Ectodermal cell (in vitro differentiated cells): ENCODE measurements at regions not wholly inside any gene's neighbourhood (a gene's known extent, or its start where the extent isn't known, plus 50 kb on each side); places are given as distances from the start of the nearest gene placed in this dataset.

ENCODE experiments used
- H3K27ac ChIP-seq: 2 replicates; pipeline ENCODE4 v1.7.0; 2013; ENCODE audit warnings: mild to moderate bottlenecking, low read depth, low read length; ENCODE audit not compliant: insufficient read depth, poor library complexity, severe bottlenecking
- H3K27me3 ChIP-seq: 2 replicates; pipeline ENCODE4 v1.7.0; 2013; ENCODE audit warnings: mild to moderate bottlenecking, low read length; ENCODE audit not compliant: insufficient read depth, control insufficient read depth, poor library complexity, severe bottlenecking
- H3K36me3 ChIP-seq: one replicate; pipeline ENCODE4 v1.7.0; 2013; ENCODE audit warnings: low read length; ENCODE audit not compliant: control insufficient read depth, insufficient read depth
- H3K4me1 ChIP-seq: one replicate; pipeline ENCODE4 v1.7.0; 2013; ENCODE audit warnings: low read length; ENCODE audit not compliant: control insufficient read depth, insufficient read depth
- H3K4me3 ChIP-seq: 2 replicates; pipeline ENCODE4 v1.7.0; 2013; ENCODE audit warnings: low read depth, low read length, control low read depth; ENCODE audit not compliant: insufficient read depth
- H3K9me3 ChIP-seq: 2 replicates; pipeline ENCODE4 v1.7.0; 2013; ENCODE audit warnings: mild to moderate bottlenecking, low read length, moderate library complexity; ENCODE audit not compliant: control insufficient read depth
- WGBS, 2 experiments: methylation state at CpG; one replicate each; pipeline ENCODE4 v1.1.7; 2013; ENCODE audit warnings: missing lambda C conversion rate in 2 of 2; 5-methylcytosine and 5-hydroxymethylcytosine counted together

DNA sequence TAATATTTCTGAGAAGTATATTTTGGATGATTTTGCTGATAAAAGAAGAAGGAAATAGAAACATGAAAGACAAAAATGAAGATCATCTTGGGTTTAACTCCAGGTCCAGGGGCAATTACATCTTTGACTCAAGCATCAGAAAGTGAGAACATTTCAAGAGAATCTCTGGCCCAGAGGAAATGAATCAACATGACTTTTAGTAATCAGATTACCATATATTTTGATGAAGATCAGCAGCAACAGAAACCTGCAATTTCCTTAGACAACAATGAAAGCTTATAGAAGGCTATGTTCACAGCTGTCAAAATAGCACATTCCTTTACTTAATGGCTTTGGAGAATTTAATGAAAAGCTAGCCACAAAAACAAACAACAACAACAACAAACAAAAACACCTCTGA, 638.1 kb downstream of the EFNA5 start:
- H3K4me3 ChIP-seq: no peak overlapping the region
- no peaks in the 10 kb centered on the region for H3K4me1 ChIP-seq
- no peaks in the 10 kb centered on the region for H3K36me3 ChIP-seq
- H3K27ac ChIP-seq: no peak overlapping the region
- no peaks in the 10 kb centered on the region for H3K9me3 ChIP-seq
- no peaks in the 10 kb centered on the region for H3K27me3 ChIP-seq

DNA sequence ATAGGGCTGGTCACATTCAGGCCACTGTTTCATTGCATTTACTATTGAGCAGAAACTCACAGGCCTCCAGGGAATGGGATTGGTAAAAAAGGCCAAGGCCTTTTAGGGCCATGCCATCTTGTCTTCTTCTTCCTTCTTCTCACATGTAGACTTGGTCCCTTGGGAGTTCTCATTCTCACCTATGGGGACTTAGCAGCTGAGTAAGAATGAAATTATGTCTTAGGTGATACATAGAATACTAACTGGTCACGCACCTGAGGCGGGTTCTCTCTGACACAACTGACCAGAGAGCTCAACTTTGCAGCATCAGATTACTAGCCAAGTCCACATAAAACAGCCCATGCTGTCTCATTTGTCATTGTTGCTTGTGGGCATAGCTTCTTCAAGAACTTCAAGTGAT, 641.8 kb downstream of the EFNA5 start:
- no peaks in the 10 kb centered on the region for H3K36me3 ChIP-seq
- H3K27ac ChIP-seq: no peak overlapping the region
- H3K9me3 ChIP-seq: no peaks in the 10 kb centered on the region
- 97 to 98% methylated on average over 2 of the region's 2 CpGs for WGBS, 2 experiments
- H3K27me3 ChIP-seq: no peaks in the 10 kb centered on the region
- H3K4me1 ChIP-seq: no peaks in the 10 kb centered on the region
- no peak overlapping the region for H3K4me3 ChIP-seq

DNA sequence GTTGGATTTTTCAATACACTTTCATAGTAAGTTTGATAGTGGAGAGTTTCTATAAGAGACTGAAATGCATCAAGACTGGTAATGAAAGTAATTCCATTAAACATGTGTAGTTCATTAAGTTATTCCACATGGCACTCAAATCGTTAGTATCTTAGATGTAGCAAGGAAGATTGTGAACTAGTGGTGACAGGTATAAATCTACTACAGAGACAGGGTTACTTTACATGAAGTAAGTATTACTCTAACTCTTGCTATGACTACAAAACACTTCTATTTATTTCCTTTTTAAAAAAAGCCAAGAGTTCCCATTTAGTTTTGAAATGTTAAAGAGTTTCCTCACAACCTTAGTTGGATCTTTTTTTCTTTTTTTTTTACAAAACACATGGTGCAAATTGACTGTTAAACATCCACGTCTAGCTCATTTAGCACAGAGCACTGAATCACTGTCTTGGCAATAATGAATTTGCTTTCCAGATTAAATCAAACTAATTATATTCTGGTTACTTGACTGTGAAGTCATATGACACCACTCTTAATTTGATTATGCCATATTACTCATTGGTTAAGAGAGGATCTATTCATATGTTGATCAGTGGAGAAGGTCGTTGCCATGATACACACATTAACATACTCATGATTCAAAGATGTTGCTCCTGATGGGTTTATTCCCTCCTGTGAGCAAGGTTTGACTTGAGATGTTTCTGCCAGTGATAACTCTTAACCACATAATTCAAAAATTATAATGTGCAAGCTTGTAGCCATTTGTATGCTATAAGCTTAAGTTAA, 644.8 kb downstream of the EFNA5 start:
- Histone ChIP-seq H3K36me3 (no peaks in the 10 kb centered on the region), H3K27me3 (no peaks in the 10 kb centered on the region), H3K4me3 (no peak overlapping the region), H3K4me1 (no peaks in the 10 kb centered on the region), H3K9me3 (no peaks in the 10 kb centered on the region), H3K27ac (no peak overlapping the region)
- WGBS, 2 experiments: 24 to 40% methylated on average over 1 to 2 of the region's 3 CpGs

DNA sequence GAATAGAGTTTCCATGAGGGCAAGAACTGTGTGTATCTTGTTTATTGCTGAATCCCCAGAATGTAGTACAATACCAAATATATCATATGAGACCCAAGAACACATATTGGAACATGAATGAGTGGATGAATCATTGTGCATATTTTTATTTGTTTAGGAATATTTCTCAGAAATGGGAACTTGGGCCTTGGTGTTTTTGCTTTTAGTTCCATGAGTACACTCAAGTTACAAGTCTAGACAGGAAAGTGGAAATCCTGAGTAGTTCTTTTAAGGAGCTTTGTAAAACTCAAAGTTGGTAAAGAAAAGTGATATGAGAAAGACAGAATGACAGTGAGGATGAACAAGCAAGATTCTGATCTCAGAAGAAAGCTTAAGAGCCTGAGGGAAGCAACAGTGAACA, 647.0 kb downstream of the EFNA5 start:
- Histone ChIP-seq H3K4me1 (no peaks in the 10 kb centered on the region), H3K4me3 (no peak overlapping the region), H3K36me3 (no peaks in the 10 kb centered on the region), H3K27ac (no peak overlapping the region), H3K9me3 (no peaks in the 10 kb centered on the region), H3K27me3 (no peaks in the 10 kb centered on the region)

DNA sequence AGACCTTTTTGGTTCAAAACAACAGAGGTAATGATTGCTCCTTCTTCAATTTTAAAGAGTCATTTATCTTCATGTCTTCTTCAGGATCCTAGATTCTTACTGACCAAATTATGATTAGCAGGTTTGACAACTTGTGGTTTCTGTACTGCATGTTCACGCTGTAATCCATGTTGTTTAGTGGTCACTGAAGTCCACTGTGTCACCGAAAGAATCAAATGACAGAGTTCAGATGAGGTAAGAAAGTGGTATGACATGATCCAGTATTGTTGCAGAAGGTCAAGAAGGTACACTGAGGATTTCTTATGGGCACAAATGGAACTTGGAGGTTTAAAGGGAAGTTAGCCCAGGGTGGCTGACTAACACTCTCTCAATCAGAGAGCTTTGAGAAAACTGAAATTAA, 649.2 kb downstream of the EFNA5 start:
- Histone ChIP-seq H3K36me3 (no peaks in the 10 kb centered on the region), H3K27ac (no peak overlapping the region), H3K27me3 (no peaks in the 10 kb centered on the region), H3K9me3 (no peaks in the 10 kb centered on the region), H3K4me1 (no peaks in the 10 kb centered on the region), H3K4me3 (no peak overlapping the region)
- WGBS, 2 experiments: 96 to 97% methylated on average over 2 of the region's 2 CpGs

DNA sequence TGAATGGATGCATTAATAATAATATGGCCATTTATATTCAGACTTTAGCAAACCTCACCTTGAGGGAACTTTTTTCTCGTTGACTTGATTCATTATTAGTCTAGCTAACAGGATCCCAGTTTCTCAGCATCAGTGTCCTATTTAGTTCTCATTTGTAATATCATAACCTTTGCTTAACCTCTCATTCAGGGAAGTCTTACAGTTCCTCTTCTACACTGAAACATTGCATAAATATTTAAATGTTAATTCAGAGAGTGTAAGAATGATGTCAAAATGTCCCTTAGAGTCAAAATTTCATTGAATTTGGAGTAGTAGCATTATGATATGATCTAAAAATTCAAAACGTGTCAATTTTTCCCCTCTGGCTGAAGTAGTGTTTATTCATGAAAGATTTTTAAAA, 650.1 kb downstream of the EFNA5 start:
- H3K27ac ChIP-seq: no peak overlapping the region
- no peaks in the 10 kb centered on the region for H3K9me3 ChIP-seq
- no peaks in the 10 kb centered on the region for H3K36me3 ChIP-seq
- H3K4me1 ChIP-seq: no peaks in the 10 kb centered on the region
- H3K4me3 ChIP-seq: no peak overlapping the region
- 96% methylated on average over 2 of the region's 2 CpGs for WGBS, 2 experiments
- no peaks in the 10 kb centered on the region for H3K27me3 ChIP-seq

DNA sequence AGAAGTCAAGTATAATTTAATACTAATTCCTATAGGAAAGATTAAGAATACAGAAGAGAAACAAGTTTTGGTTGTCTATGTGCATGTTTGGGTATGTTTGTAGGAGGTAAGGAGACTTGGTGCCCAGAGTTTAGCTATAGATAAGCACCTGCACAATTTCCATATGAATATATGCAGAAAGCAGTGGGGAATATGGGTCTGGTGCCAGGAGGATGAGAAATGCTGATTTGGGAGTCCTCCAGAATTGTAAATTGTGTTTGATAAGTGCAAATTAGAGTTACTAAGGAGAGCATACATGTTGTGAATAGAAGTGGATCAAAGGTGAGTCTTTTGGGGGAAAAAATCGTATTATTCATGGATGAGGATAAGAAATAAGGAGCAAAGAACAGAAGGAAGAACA, 653.1 kb downstream of the EFNA5 start:
- Histone ChIP-seq H3K27ac (no peak overlapping the region), H3K4me1 (no peaks in the 10 kb centered on the region), H3K27me3 (no peaks in the 10 kb centered on the region), H3K9me3 (no peaks in the 10 kb centered on the region), H3K36me3 (no peaks in the 10 kb centered on the region), H3K4me3 (no peak overlapping the region)
- WGBS, 2 experiments: 78 to 86% methylated on average over 1 of the region's 1 CpG

DNA sequence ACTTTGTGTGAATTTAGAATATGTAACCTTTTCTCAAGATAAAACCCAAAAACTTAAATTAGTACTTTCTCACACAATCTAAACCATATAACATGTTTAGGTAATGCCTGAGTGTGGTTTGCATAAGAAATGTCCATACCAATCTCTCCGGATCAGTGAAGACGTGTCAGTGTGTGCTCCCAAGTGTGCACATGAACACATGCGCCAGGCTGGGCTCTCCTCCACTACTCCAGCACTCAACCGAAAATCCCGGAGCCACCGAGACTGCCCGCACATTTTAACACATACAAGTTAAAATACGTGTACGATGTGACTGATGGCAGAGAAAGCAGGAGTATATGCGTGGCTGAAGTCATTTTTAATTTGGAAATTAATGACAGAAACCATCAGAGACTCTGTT, 658.4 kb downstream of the EFNA5 start:
- Histone ChIP-seq H3K9me3 (no peaks in the 10 kb centered on the region), H3K36me3 (no peaks in the 10 kb centered on the region), H3K4me1 (no peaks in the 10 kb centered on the region), H3K27ac (no peak overlapping the region), H3K27me3 (no peaks in the 10 kb centered on the region), H3K4me3 (no peak overlapping the region)
- 94 to 95% methylated on average over 10 of the region's 10 CpGs for WGBS, 2 experiments

DNA sequence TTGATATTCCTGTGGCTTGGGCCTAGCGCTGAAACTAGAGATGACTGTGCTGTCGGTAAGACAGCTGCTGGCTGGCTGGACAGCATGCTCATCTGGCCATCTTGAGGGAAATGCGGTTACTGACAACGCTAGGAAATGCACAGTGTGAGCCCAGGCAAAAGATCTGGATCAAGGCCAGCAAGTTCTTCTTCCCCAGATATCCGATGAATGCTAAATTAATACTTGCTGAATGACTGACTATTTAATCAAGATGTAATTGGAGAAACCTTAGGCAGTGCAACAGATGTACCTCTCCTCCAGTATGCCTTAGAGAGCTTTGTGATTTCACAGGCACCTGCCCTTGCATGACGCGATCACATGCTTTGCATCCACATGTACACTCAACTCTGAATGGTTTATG, 659.1 kb downstream of the EFNA5 start:
- Histone ChIP-seq H3K36me3 (no peaks in the 10 kb centered on the region), H3K27me3 (no peaks in the 10 kb centered on the region), H3K9me3 (no peaks in the 10 kb centered on the region), H3K27ac (no peak overlapping the region), H3K4me1 (no peaks in the 10 kb centered on the region), H3K4me3 (no peak overlapping the region)
- WGBS, 2 experiments: 95 to 97% methylated on average over 7 of the region's 7 CpGs

DNA sequence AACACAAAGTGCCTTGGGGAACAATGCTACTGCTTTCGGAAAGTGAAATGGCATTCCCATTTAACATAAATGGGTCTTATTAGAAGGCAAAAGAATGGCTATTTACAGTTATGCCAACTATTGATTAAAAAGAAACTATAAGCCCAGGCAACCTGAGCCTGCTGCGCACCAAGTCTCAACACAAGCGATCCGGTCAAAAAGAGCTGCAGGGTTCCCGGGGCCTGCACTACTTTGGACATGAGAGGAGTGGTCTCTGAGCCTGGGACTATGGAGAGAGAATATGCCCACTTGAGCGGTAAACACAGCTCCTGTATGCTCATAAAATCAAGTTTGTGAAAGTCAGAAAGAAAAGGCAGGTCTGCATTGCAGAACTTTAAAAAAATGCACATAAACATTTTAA, 660.7 kb downstream of the EFNA5 start:
- Histone ChIP-seq H3K27ac (no peak overlapping the region), H3K27me3 (no peaks in the 10 kb centered on the region)
- WGBS, 2 experiments: 96 to 99% methylated on average over 5 to 6 of the region's 6 CpGs

DNA sequence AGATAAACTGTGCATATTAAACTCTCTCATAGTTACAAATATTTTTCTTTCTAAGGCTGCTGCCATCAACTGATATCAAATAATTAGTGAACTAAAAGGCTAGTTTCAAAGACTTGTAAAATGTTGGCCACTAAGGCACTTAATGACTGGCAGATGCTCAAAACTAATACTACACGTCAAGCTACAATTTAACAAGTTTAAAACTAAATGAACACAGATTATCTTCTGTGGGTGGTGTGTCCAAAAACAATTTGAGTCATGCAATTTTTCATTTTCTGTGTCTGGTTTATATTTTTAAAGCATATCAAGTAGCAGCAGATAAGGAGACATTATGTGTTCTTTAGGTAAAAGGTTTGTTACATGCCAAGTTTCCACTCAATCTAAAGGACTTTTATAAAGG, 665.1 kb downstream of the EFNA5 start:
- H3K36me3 ChIP-seq: no peaks in the 10 kb centered on the region
- H3K27me3 ChIP-seq: no peaks in the 10 kb centered on the region
- H3K4me1 ChIP-seq: no peaks in the 10 kb centered on the region
- H3K27ac ChIP-seq: no peak overlapping the region
- WGBS, 2 experiments: 0% methylated on average over 1 of the region's 1 CpG; no CpG with 5 or more reads in 1 of the 2 experiments
- H3K9me3 ChIP-seq: no peaks in the 10 kb centered on the region
- no peak overlapping the region for H3K4me3 ChIP-seq

More for the DNA sequence above, 660.7 kb downstream of the EFNA5 start:
- Histone ChIP-seq H3K4me1 (no peaks in the 10 kb centered on the region), H3K9me3 (no peaks in the 10 kb centered on the region), H3K36me3 (no peaks in the 10 kb centered on the region), H3K4me3 (no peak overlapping the region)
